Fibroblast of lung (primary cell): ENCODE measurements at regions not wholly inside any gene's neighbourhood (a gene's known extent, or its start where the extent isn't known, plus 50 kb on each side); places are given as distances from the start of the nearest gene placed in this dataset.

ENCODE experiments used
- DNase-seq, 2 donors: peaks; one replicate each; pipeline versions ENCODE4 v3.0.0 to v3.0.0-alpha.2; 2010; ENCODE audit warnings: low read depth in 2 of 2
- H2AFZ ChIP-seq: 2 replicates; pipeline ENCODE4 v1.5.1; 2012; ENCODE audit warnings: low read length, control low read depth, inconsistent platforms
- H3K27ac ChIP-seq: 2 replicates; pipeline ENCODE4 v1.5.1; 2011; ENCODE audit warnings: low read length, control low read depth; ENCODE audit not compliant: insufficient read depth
- H3K27me3 ChIP-seq: 2 replicates; pipeline ENCODE4 v1.5.1; 2011; ENCODE audit warnings: mild to moderate bottlenecking, low read length; ENCODE audit not compliant: control insufficient read depth, insufficient read depth
- H3K36me3 ChIP-seq: 2 replicates; pipeline ENCODE4 v1.5.1; 2011; ENCODE audit warnings: low read length; ENCODE audit not compliant: control insufficient read depth, insufficient read depth
- H3K4me1 ChIP-seq: 2 replicates; pipeline ENCODE4 v1.5.1; 2011; ENCODE audit warnings: low read length; ENCODE audit not compliant: control insufficient read depth, insufficient read depth; ENCODE audit errors: extremely low read depth
- H3K4me2 ChIP-seq: 2 replicates; pipeline ENCODE4 v1.5.1; 2011; ENCODE audit warnings: low read length, control low read depth; ENCODE audit not compliant: insufficient read depth; ENCODE audit errors: extremely low read depth
- H3K4me3 ChIP-seq, 4 experiments: fragments of 200-600 bp in 1 of 4; sonication (generic) in 1 of 4; replicated peaks in 1 of 4; 2 replicates each; pipeline ENCODE4 v1.5.1; 2011 to 2016; ENCODE audit warnings: low read length in 4 of 4, low read depth in 3 of 4, mild to moderate bottlenecking in 3 of 4, control low read depth in 2 of 4, inconsistent platforms in 1 of 4, mixed read lengths in 1 of 4; ENCODE audit not compliant: insufficient read depth in 1 of 4; ENCODE audit errors: control extremely low read depth in 1 of 4
- H3K79me2 ChIP-seq: 2 replicates; pipeline ENCODE4 v1.5.1; 2012; ENCODE audit warnings: mild to moderate bottlenecking, low read length, inconsistent platforms; ENCODE audit not compliant: control insufficient read depth, insufficient read depth
- H3K9ac ChIP-seq: 2 replicates; pipeline ENCODE4 v1.5.1; 2011; ENCODE audit warnings: mild to moderate bottlenecking, low read length, control low read depth; ENCODE audit not compliant: insufficient read depth
- H3K9me3 ChIP-seq: 2 replicates; pipeline ENCODE4 v1.5.1; 2012; ENCODE audit warnings: low read depth, low read length; ENCODE audit not compliant: control insufficient read depth, insufficient read depth
- H4K20me1 ChIP-seq: 2 replicates; pipeline ENCODE4 v1.5.1; 2011; ENCODE audit warnings: low read length; ENCODE audit not compliant: control insufficient read depth, insufficient read depth; ENCODE audit errors: extremely low read depth
- EZH2 ChIP-seq: IDR thresholded peaks from 2 replicates; pipeline ENCODE4 v1.5.1; 2012; ENCODE audit warnings: low read length, control low read depth, mild to moderate bottlenecking; ENCODE audit errors: missing control alignments
- TF ChIP-seq, protein P1 (sequence below), 2 donors: IDR thresholded peaks in 1 of 2; conservative IDR thresholded peaks in 1 of 2; 1 replicate in 1 of 2; 2 replicates in 1 of 2; pipeline ENCODE4 v1.5.1; 2011 to 2012; ENCODE audit warnings: low read length in 2 of 2, control low read depth in 1 of 2, inconsistent platforms in 1 of 2, low read depth in 1 of 2, mild to moderate bottlenecking in 1 of 2

GRCh38 chr2:118562144-118562543 lies 285.3 kb downstream of the EN1 start:
- H2AFZ ChIP-seq, result no peak overlapping the region
- H3K4me1 ChIP-seq, result no peaks in the 10 kb centered on the region
- no peak for TF ChIP-seq EZH2
- TF ChIP-seq, protein P1, sequence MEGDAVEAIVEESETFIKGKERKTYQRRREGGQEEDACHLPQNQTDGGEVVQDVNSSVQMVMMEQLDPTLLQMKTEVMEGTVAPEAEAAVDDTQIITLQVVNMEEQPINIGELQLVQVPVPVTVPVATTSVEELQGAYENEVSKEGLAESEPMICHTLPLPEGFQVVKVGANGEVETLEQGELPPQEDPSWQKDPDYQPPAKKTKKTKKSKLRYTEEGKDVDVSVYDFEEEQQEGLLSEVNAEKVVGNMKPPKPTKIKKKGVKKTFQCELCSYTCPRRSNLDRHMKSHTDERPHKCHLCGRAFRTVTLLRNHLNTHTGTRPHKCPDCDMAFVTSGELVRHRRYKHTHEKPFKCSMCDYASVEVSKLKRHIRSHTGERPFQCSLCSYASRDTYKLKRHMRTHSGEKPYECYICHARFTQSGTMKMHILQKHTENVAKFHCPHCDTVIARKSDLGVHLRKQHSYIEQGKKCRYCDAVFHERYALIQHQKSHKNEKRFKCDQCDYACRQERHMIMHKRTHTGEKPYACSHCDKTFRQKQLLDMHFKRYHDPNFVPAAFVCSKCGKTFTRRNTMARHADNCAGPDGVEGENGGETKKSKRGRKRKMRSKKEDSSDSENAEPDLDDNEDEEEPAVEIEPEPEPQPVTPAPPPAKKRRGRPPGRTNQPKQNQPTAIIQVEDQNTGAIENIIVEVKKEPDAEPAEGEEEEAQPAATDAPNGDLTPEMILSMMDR (conservative IDR thresholded peaks at IDR 0.05 in 1 of 2, IDR thresholded peaks at IDR 0.05 in 1 of 2; ENCODE audit: low read depth in 1 of 2, low read length in 2 of 2), result no peak
- no peak overlapping the region for H3K4me2 ChIP-seq
- H3K4me3 ChIP-seq, result no peak overlapping the region
- no peak overlapping the region for H3K27ac ChIP-seq
- no peaks in the 10 kb centered on the region for H4K20me1 ChIP-seq
- H3K9ac ChIP-seq, result no peak overlapping the region
- no peaks in the 10 kb centered on the region for H3K27me3 ChIP-seq
- no peak for DNase-seq
- no peaks in the 10 kb centered on the region for H3K79me2 ChIP-seq
- no peaks in the 10 kb centered on the region for H3K36me3 ChIP-seq
- H3K9me3 ChIP-seq, result no peaks in the 10 kb centered on the region

GRCh38 chr2:118558846-118559245 lies 288.6 kb downstream of the EN1 start:
- H3K9me3 ChIP-seq, result no peaks in the 10 kb centered on the region
- no peak overlapping the region for H3K4me2 ChIP-seq
- H3K79me2 ChIP-seq, result no peaks in the 10 kb centered on the region
- no peaks in the 10 kb centered on the region for H3K36me3 ChIP-seq
- peak in 1 of 2 donors; percentile 44 for DNase-seq
- no peak overlapping the region for H2AFZ ChIP-seq
- no peaks in the 10 kb centered on the region for H4K20me1 ChIP-seq
- H3K4me1 ChIP-seq, result no peaks in the 10 kb centered on the region
- no peak overlapping the region for H3K9ac ChIP-seq
- no peak overlapping the region for H3K4me3 ChIP-seq
- no peak overlapping the region for H3K27ac ChIP-seq
- no peak for TF ChIP-seq EZH2
- TF ChIP-seq, protein P1 (conservative IDR thresholded peaks at IDR 0.05 in 1 of 2, IDR thresholded peaks at IDR 0.05 in 1 of 2; ENCODE audit: low read depth in 1 of 2, low read length in 2 of 2), result no peak
- H3K27me3 ChIP-seq, result no peaks in the 10 kb centered on the region

DNA sequence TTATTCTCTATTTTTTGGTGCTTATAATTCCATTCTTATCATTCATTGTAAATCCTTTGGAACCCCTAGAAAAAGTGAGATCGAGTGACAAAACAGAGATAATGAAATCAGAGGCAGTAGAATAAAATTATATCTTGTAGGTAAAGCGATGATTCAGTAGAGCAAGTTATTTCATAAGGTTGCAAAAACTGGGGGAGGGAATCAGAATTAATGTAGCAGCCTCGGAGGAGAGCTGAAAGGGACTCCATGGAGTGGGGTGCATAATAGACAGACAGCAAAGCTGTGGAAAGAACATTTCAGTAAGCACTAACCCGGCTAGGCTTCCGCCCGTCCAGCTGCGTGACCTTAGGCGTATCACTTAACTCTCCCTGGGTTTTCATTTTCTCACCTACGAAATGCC lies 289.7 kb downstream of the EN1 start:
- Histone ChIP-seq H3K79me2 (no peaks in the 10 kb centered on the region), H3K4me3 (no peak overlapping the region), H2AFZ (no peak overlapping the region), H3K27ac (no peak overlapping the region), H3K9ac (no peak overlapping the region), H3K4me1 (no peaks in the 10 kb centered on the region), H3K36me3 (no peaks in the 10 kb centered on the region), H4K20me1 (no peaks in the 10 kb centered on the region), H3K4me2 (no peak overlapping the region), H3K27me3 (no peaks in the 10 kb centered on the region), H3K9me3 (no peaks in the 10 kb centered on the region)
- no peak for DNase-seq
- TF ChIP-seq, protein P1 (conservative IDR thresholded peaks at IDR 0.05 in 1 of 2, IDR thresholded peaks at IDR 0.05 in 1 of 2; ENCODE audit: low read depth in 1 of 2, low read length in 2 of 2), result no peak
- no peak for TF ChIP-seq EZH2
